ENCODE measurements at regions not wholly inside any gene's neighbourhood (a gene's known extent, or its start where the extent isn't known, plus 50 kb on each side); places are given as distances from the start of the nearest gene placed in this dataset.

DNA sequence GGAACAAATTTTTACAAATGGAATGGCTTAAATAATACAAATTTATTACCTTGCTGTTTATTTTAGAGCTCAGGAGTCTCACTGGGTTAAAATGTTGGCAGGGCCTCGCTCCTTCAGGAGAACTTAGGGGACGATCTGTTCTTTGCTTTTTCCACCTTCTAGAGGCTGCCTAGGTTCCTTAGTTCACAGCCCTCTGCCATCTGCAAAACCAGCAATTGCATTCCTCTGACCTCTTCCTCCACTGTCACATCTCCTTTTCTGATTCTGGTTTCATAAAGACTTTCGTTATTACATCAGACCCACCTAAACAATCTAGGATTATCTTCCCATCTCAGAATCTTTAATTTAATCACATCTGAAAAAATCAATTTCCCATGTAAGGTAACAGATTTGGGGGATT lies 249.6 kb upstream of the SPRY2 start:
- Histone ChIP-seq H3K27ac (ENCODE audit: low read depth in 1 of 2, low read length in 2 of 2) (no peak overlapping the region), H3K9ac (ENCODE audit: low read depth in 1 of 2, low read length in 2 of 2) (no peak overlapping the region), H3K4me1 (ENCODE audit: control insufficient read depth in 4 of 4, insufficient read depth in 4 of 4, low read length in 3 of 4) (no peaks in the 10 kb centered on the region), H3K36me3 (ENCODE audit: control insufficient read depth in 4 of 4, insufficient read depth in 3 of 4, low read depth in 1 of 4, low read length in 3 of 4) (no peaks in the 10 kb centered on the region), H3K4me3 (ENCODE audit: low read depth in 1 of 3, low read length in 3 of 3) (no peak overlapping the region), H3K9me3 (ENCODE audit: control insufficient read depth in 4 of 4, low read length in 3 of 4) (peaks cover 0 to 4% (median 0%) of the 10 kb centered on the region in 4 donors), H3K27me3 (ENCODE audit: control insufficient read depth in 4 of 4, insufficient read depth in 4 of 4, low read length in 3 of 4) (no peaks in the 10 kb centered on the region)
- 85% methylated on average over 3 of the region's 3 CpGs for WGBS
- no peak for TF ChIP-seq TAF1 (conservative IDR thresholded peaks at IDR 0.05)
- no peak for TF ChIP-seq JUND (IDR thresholded peaks at IDR 0.05)
- TF ChIP-seq, protein P1, sequence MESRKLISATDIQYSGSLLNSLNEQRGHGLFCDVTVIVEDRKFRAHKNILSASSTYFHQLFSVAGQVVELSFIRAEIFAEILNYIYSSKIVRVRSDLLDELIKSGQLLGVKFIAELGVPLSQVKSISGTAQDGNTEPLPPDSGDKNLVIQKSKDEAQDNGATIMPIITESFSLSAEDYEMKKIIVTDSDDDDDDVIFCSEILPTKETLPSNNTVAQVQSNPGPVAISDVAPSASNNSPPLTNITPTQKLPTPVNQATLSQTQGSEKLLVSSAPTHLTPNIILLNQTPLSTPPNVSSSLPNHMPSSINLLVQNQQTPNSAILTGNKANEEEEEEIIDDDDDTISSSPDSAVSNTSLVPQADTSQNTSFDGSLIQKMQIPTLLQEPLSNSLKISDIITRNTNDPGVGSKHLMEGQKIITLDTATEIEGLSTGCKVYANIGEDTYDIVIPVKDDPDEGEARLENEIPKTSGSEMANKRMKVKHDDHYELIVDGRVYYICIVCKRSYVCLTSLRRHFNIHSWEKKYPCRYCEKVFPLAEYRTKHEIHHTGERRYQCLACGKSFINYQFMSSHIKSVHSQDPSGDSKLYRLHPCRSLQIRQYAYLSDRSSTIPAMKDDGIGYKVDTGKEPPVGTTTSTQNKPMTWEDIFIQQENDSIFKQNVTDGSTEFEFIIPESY (IDR thresholded peaks at IDR 0.05): no peak
- no peak for TF ChIP-seq RXRA (IDR thresholded peaks at IDR 0.05)
- TF ChIP-seq, protein P2, sequence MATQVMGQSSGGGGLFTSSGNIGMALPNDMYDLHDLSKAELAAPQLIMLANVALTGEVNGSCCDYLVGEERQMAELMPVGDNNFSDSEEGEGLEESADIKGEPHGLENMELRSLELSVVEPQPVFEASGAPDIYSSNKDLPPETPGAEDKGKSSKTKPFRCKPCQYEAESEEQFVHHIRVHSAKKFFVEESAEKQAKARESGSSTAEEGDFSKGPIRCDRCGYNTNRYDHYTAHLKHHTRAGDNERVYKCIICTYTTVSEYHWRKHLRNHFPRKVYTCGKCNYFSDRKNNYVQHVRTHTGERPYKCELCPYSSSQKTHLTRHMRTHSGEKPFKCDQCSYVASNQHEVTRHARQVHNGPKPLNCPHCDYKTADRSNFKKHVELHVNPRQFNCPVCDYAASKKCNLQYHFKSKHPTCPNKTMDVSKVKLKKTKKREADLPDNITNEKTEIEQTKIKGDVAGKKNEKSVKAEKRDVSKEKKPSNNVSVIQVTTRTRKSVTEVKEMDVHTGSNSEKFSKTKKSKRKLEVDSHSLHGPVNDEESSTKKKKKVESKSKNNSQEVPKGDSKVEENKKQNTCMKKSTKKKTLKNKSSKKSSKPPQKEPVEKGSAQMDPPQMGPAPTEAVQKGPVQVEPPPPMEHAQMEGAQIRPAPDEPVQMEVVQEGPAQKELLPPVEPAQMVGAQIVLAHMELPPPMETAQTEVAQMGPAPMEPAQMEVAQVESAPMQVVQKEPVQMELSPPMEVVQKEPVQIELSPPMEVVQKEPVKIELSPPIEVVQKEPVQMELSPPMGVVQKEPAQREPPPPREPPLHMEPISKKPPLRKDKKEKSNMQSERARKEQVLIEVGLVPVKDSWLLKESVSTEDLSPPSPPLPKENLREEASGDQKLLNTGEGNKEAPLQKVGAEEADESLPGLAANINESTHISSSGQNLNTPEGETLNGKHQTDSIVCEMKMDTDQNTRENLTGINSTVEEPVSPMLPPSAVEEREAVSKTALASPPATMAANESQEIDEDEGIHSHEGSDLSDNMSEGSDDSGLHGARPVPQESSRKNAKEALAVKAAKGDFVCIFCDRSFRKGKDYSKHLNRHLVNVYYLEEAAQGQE (IDR thresholded peaks at IDR 0.05): no peak
- DNase-seq (ENCODE audit: low spot score): no peak

DNA sequence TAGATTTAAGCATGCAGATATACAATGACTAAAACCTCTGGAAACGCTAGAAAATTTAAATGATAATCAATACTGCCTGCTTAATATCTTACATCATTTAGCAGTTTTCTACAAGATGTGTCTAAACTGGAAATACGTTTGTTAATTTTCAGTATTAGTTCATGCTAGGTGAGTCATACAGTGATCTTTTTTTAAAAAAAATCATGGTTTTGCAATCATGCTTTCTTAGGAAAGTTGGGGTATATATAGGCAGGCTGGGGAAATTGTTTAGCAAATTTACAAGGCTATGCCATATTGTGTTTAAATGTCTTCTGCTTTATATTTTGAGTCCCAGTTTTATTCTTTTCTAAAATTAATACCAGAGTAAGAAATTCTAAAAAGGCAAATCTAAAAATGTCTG lies 245.4 kb upstream of the SPRY2 start:
- no peaks in the 10 kb centered on the region for H3K27me3 ChIP-seq (ENCODE audit: control insufficient read depth in 4 of 4, insufficient read depth in 4 of 4, low read length in 3 of 4)
- DNase-seq (ENCODE audit: low spot score): no peak
- WGBS: 74% methylated on average over 2 of the region's 2 CpGs
- TF ChIP-seq FOXA1 (IDR thresholded peaks at IDR 0.05) (no peak), GABPA (IDR thresholded peaks at IDR 0.05 in 1 of 2, conservative IDR thresholded peaks at IDR 0.05 in 1 of 2) (no peak), JUND (IDR thresholded peaks at IDR 0.05) (no peak), RXRA (IDR thresholded peaks at IDR 0.05) (no peak), HNF4A (conservative IDR thresholded peaks at IDR 0.05) (no peak), HNF4G (IDR thresholded peaks at IDR 0.05) (no peak), NR2F2 (IDR thresholded peaks at IDR 0.05) (no peak), TAF1 (conservative IDR thresholded peaks at IDR 0.05) (no peak), RAD21 (IDR thresholded peaks at IDR 0.05) (no peak), SP1 (IDR thresholded peaks at IDR 0.05) (no peak), FOXA2 (IDR thresholded peaks at IDR 0.05) (no peak), EGR1 (IDR thresholded peaks at IDR 0.05; ENCODE audit: low read depth in 2 of 2) (no peak), YY1 (IDR thresholded peaks at IDR 0.05) (no peak)
- TF ChIP-seq, protein P3, sequence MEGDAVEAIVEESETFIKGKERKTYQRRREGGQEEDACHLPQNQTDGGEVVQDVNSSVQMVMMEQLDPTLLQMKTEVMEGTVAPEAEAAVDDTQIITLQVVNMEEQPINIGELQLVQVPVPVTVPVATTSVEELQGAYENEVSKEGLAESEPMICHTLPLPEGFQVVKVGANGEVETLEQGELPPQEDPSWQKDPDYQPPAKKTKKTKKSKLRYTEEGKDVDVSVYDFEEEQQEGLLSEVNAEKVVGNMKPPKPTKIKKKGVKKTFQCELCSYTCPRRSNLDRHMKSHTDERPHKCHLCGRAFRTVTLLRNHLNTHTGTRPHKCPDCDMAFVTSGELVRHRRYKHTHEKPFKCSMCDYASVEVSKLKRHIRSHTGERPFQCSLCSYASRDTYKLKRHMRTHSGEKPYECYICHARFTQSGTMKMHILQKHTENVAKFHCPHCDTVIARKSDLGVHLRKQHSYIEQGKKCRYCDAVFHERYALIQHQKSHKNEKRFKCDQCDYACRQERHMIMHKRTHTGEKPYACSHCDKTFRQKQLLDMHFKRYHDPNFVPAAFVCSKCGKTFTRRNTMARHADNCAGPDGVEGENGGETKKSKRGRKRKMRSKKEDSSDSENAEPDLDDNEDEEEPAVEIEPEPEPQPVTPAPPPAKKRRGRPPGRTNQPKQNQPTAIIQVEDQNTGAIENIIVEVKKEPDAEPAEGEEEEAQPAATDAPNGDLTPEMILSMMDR (IDR thresholded peaks at IDR 0.05; ENCODE audit: low read depth, low read length, missing input control): no peak
- TF ChIP-seq, protein P4, sequence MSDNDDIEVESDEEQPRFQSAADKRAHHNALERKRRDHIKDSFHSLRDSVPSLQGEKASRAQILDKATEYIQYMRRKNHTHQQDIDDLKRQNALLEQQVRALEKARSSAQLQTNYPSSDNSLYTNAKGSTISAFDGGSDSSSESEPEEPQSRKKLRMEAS (IDR thresholded peaks at IDR 0.05): no peak
- TF ChIP-seq, protein P1 (IDR thresholded peaks at IDR 0.05): no peak
- TF ChIP-seq, protein P2 (IDR thresholded peaks at IDR 0.05): no peak
- TF ChIP-seq, protein P5, sequence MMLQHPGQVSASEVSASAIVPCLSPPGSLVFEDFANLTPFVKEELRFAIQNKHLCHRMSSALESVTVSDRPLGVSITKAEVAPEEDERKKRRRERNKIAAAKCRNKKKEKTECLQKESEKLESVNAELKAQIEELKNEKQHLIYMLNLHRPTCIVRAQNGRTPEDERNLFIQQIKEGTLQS (IDR thresholded peaks at IDR 0.05): no peak
- H3K9ac ChIP-seq (ENCODE audit: low read depth in 1 of 2, low read length in 2 of 2): no peak overlapping the region
- H3K27ac ChIP-seq (ENCODE audit: low read depth in 1 of 2, low read length in 2 of 2): no peak overlapping the region
- no peaks in the 10 kb centered on the region for H3K4me1 ChIP-seq (ENCODE audit: control insufficient read depth in 4 of 4, insufficient read depth in 4 of 4, low read length in 3 of 4)
- peaks cover 0 to 4% (median 0%) of the 10 kb centered on the region in 4 donors for H3K9me3 ChIP-seq (ENCODE audit: control insufficient read depth in 4 of 4, low read length in 3 of 4)
- H3K4me3 ChIP-seq (ENCODE audit: low read depth in 1 of 3, low read length in 3 of 3): no peak overlapping the region
- no peaks in the 10 kb centered on the region for H3K36me3 ChIP-seq (ENCODE audit: control insufficient read depth in 4 of 4, insufficient read depth in 3 of 4, low read depth in 1 of 4, low read length in 3 of 4)
